H9 (cell line): ENCODE measurements at regions not wholly inside any gene's neighbourhood (a gene's known extent, or its start where the extent isn't known, plus 50 kb on each side); places are given as distances from the start of the nearest gene placed in this dataset.

Experiments used
- DNase-seq: peaks from one replicate; pipeline ENCODE4 v3.0.0-alpha.2; 2017
- H2AFZ ChIP-seq: one replicate; pipeline ENCODE4 v1.6.1; 2013; ENCODE audit warnings: mild to moderate bottlenecking, low read length, control low read depth, moderate library complexity
- H2AK5ac ChIP-seq: 2 replicates; pipeline ENCODE4 v1.6.1; 2013; ENCODE audit warnings: low read length, control low read depth, mixed read lengths; ENCODE audit not compliant: insufficient read length
- H2BK120ac ChIP-seq: one replicate; pipeline ENCODE4 v1.6.1; 2013; ENCODE audit warnings: low read depth, mild to moderate bottlenecking, low read length, control low read depth, inconsistent platforms; ENCODE audit not compliant: poor library complexity, severe bottlenecking
- H2BK12ac ChIP-seq: 2 replicates; pipeline ENCODE4 v1.6.1; 2013; ENCODE audit warnings: low read length, control low read depth, mixed read lengths, low read depth; ENCODE audit not compliant: insufficient read length
- H2BK15ac ChIP-seq: 2 replicates; pipeline ENCODE4 v1.6.1; 2013; ENCODE audit warnings: low read depth, low read length, control low read depth
- H2BK20ac ChIP-seq: one replicate; pipeline ENCODE4 v1.6.1; 2013; ENCODE audit warnings: low read depth, mild to moderate bottlenecking, low read length, control low read depth, inconsistent platforms; ENCODE audit not compliant: poor library complexity, severe bottlenecking
- H2BK5ac ChIP-seq: 2 replicates; pipeline ENCODE4 v1.6.1; 2013; ENCODE audit warnings: low read length, control low read depth, mixed read lengths; ENCODE audit not compliant: insufficient read length
- H3K14ac ChIP-seq: 2 replicates; pipeline ENCODE4 v1.6.1; 2013; ENCODE audit warnings: low read length, control low read depth; ENCODE audit not compliant: insufficient read depth
- H3K18ac ChIP-seq: 2 replicates; pipeline ENCODE4 v1.6.1; 2013; ENCODE audit warnings: low read depth, mild to moderate bottlenecking, mixed read lengths, low read length, control low read depth; ENCODE audit not compliant: insufficient read length
- H3K23ac ChIP-seq: 2 replicates; pipeline ENCODE4 v1.6.1; 2013; ENCODE audit warnings: low read length, control low read depth, mixed read lengths, low read depth; ENCODE audit not compliant: insufficient read length
- H3K23me2 ChIP-seq: 2 replicates; pipeline ENCODE4 v1.6.1; 2013; ENCODE audit warnings: low read depth, mild to moderate bottlenecking, mixed read lengths, low read length, control low read depth; ENCODE audit not compliant: insufficient read length, poor library complexity, severe bottlenecking
- H3K27ac ChIP-seq: 2 replicates; pipeline ENCODE4 v1.5.1; 2013; ENCODE audit warnings: low read length, control low read depth, mixed read lengths, low read depth; ENCODE audit not compliant: insufficient read length
- H3K27me3 ChIP-seq: 2 replicates; pipeline ENCODE4 v1.6.1; 2013; ENCODE audit warnings: low read length, control low read depth, inconsistent platforms; ENCODE audit not compliant: insufficient read depth
- H3K4ac ChIP-seq: 2 replicates; pipeline ENCODE4 v1.6.1; 2013; ENCODE audit warnings: low read depth, mild to moderate bottlenecking, control low read depth, inconsistent platforms, low read length, moderate library complexity
- H3K4me1 ChIP-seq: 2 replicates; pipeline ENCODE4 v1.6.1; 2013; ENCODE audit warnings: low read length, control low read depth, inconsistent platforms; ENCODE audit not compliant: insufficient read depth
- H3K4me2 ChIP-seq: 2 replicates; pipeline ENCODE4 v1.6.1; 2013; ENCODE audit warnings: low read length, control low read depth, mixed read lengths; ENCODE audit not compliant: insufficient read length, insufficient read depth
- H3K56ac ChIP-seq: 2 replicates; pipeline ENCODE4 v1.6.1; 2013; ENCODE audit warnings: low read depth, mild to moderate bottlenecking, mixed read lengths, low read length, control low read depth; ENCODE audit not compliant: insufficient read length
- H3K79me1 ChIP-seq: 2 replicates; pipeline ENCODE4 v1.6.1; 2013; ENCODE audit warnings: low read depth, mild to moderate bottlenecking, moderate library complexity, low read length, control low read depth, inconsistent platforms; ENCODE audit not compliant: insufficient read depth, poor library complexity, severe bottlenecking
- H3K79me2 ChIP-seq: 2 replicates; pipeline ENCODE4 v1.6.1; 2013; ENCODE audit warnings: low read length, control low read depth, inconsistent platforms; ENCODE audit not compliant: insufficient read depth
- H3K9ac ChIP-seq: 2 replicates; pipeline ENCODE4 v1.6.1; 2013; ENCODE audit warnings: low read length, control low read depth, mixed read lengths; ENCODE audit not compliant: insufficient read length; ENCODE audit errors: extremely low read depth
- H3K9me3 ChIP-seq: one replicate; pipeline ENCODE4 v1.6.1; 2013; ENCODE audit warnings: low read depth, low read length, inconsistent platforms; ENCODE audit not compliant: control insufficient read depth
- H3T11ph ChIP-seq: one replicate; pipeline ENCODE4 v1.6.1; 2013; ENCODE audit warnings: mild to moderate bottlenecking, low read length, control low read depth, inconsistent platforms
- H4K20me1 ChIP-seq: one replicate; pipeline ENCODE4 v1.6.1; 2013; ENCODE audit not compliant: control insufficient read depth, insufficient read length, insufficient read depth
- H4K5ac ChIP-seq: 2 replicates; pipeline ENCODE4 v1.6.1; 2013; ENCODE audit warnings: low read depth, mild to moderate bottlenecking, mixed read lengths, low read length, control low read depth; ENCODE audit not compliant: insufficient read length
- H4K8ac ChIP-seq: replicated peaks from 2 replicates; pipeline ENCODE4 v1.6.1; 2013; ENCODE audit warnings: low read length, control low read depth, mixed read lengths, low read depth; ENCODE audit not compliant: insufficient read length
- H4K91ac ChIP-seq: 2 replicates; pipeline ENCODE4 v1.6.1; 2013; ENCODE audit warnings: low read depth, mild to moderate bottlenecking, moderate library complexity, mixed read lengths, low read length, control low read depth; ENCODE audit not compliant: insufficient read length
- H3K27ac Mint-ChIP-seq, 3 experiments: 2 replicates in 2 of 3; 3 replicates in 1 of 3; pipeline ENCODE4 v1.8.0; 2020 to 2021; ENCODE audit warnings: mixed read lengths in 3 of 3, mild to moderate bottlenecking in 1 of 3, moderate library complexity in 1 of 3
- H3K27me3 Mint-ChIP-seq: 2 replicates; pipeline ENCODE4 v1.8.0; 2021; ENCODE audit warnings: low read depth, mild to moderate bottlenecking, moderate library complexity, mixed read lengths
- H3K36me3 Mint-ChIP-seq, 3 experiments: 2 replicates in 2 of 3; 3 replicates in 1 of 3; pipeline ENCODE4 v1.8.0; 2020 to 2021; ENCODE audit warnings: low read depth in 3 of 3, mixed read lengths in 3 of 3; ENCODE audit not compliant: insufficient read depth in 1 of 3
- H3K4me1 Mint-ChIP-seq, 2 experiments: 2 replicates each; pipeline ENCODE4 v1.8.0; 2020; ENCODE audit warnings: mixed read lengths in 2 of 2
- H3K4me3 Mint-ChIP-seq, 2 experiments: 2 replicates in 1 of 2; 3 replicates in 1 of 2; pipeline ENCODE4 v1.8.0; 2020 to 2021; ENCODE audit warnings: mild to moderate bottlenecking in 2 of 2, mixed read lengths in 2 of 2, moderate library complexity in 1 of 2
- H3K9me3 Mint-ChIP-seq, 2 experiments: 2 replicates in 1 of 2; 3 replicates in 1 of 2; pipeline ENCODE4 v1.8.0; 2020; ENCODE audit warnings: mild to moderate bottlenecking in 2 of 2, mixed read lengths in 2 of 2, moderate library complexity in 1 of 2
- CTCF ChIP-seq: fragments of 200-600 bp; sonication (generic); conservative IDR thresholded peaks from 3 replicates; pipeline ENCODE4 v1.8.0; 2021; ENCODE audit warnings: antibody characterized with exemption, mild to moderate bottlenecking
- WGBS: extraction: QIAGEN DNeasy Blood & Tissue Kit; methylation state at CpG from one replicate; pipeline ENCODE4 v1.1.7; 2013; ENCODE audit warnings: missing lambda C conversion rate, low lambda C conversion rate, mixed read lengths; ENCODE audit not compliant: insufficient read length; ENCODE audit errors: extremely low coverage; 5-methylcytosine and 5-hydroxymethylcytosine counted together

- Histone ChIP-seq H2BK20ac (peak overlapping the region; percentile 3), H3K27me3 (no peaks in the 10 kb centered on the region), H2BK120ac (no peak overlapping the region), H4K91ac (no peak overlapping the region), H3K4me1 (no peaks in the 10 kb centered on the region), H3K79me1 (no peaks in the 10 kb centered on the region), H4K8ac (no peak overlapping the region), H3K4ac (no peak overlapping the region), H3K23me2 (no peaks in the 10 kb centered on the region), H2BK5ac (no peak overlapping the region), H3T11ph (no peak overlapping the region), H3K23ac (no peak overlapping the region), H2BK15ac (no peak overlapping the region), H4K20me1 (no peaks in the 10 kb centered on the region), H4K5ac (no peak overlapping the region), H3K14ac (no peak overlapping the region), H2AK5ac (no peak overlapping the region), H3K79me2 (no peaks in the 10 kb centered on the region), H2BK12ac (no peak overlapping the region), H3K4me2 (no peak overlapping the region), H3K9me3 (no peaks in the 10 kb centered on the region), H3K18ac (no peak overlapping the region), H2AFZ (no peak overlapping the region), H3K27ac (no peak overlapping the region), H3K9ac (no peak overlapping the region), H3K56ac (no peak overlapping the region)
- no peak for TF ChIP-seq CTCF
- Mint-ChIP-seq H3K27me3 (peaks cover 6% of the 10 kb centered on the region), H3K36me3 (no peaks in the 10 kb centered on the region), H3K9me3 (no peaks in the 10 kb centered on the region), H3K4me1 (peaks cover 6 to 14% of the 10 kb centered on the region in 2 experiments), H3K4me3 (no peak overlapping the region), H3K27ac (no peak overlapping the region)
- no peak for DNase-seq
- no CpG with 5 or more reads among the region's 4 CpGs for WGBS
Observed at GRCh38 chrX:111041018-111041462, 55.0 kb upstream of the PAK3 start.
